CD14-positive monocyte (primary cell): ENCODE measurements at regions not wholly inside any gene's neighbourhood (a gene's known extent, or its start where the extent isn't known, plus 50 kb on each side); places are given as distances from the start of the nearest gene placed in this dataset.

Experiments
- DNase-seq, 3 donors: peaks; one replicate each; pipeline ENCODE4 v3.0.0-alpha.2; 2011 to 2022
- H2AFZ ChIP-seq: 2 replicates; pipeline ENCODE4 v1.6.0; 2012; ENCODE audit warnings: mild to moderate bottlenecking, low read depth, low read length, inconsistent platforms; ENCODE audit not compliant: insufficient read depth, poor library complexity, severe bottlenecking
- H3K27ac ChIP-seq, 2 donors: 1 replicate in 1 of 2; 2 replicates in 1 of 2; pipeline ENCODE4 v1.5.1; 2012 to 2013; ENCODE audit warnings: low read length in 2 of 2, control low read depth in 1 of 2, inconsistent platforms in 1 of 2, low read depth in 1 of 2, mild to moderate bottlenecking in 1 of 2
- H3K27me3 ChIP-seq, 2 donors: one replicate each; pipeline versions ENCODE4 v1.6.0 to v1.6.1; 2011 to 2013; ENCODE audit warnings: low read length in 2 of 2; ENCODE audit not compliant: control insufficient read depth in 2 of 2, insufficient read depth in 2 of 2
- H3K36me3 ChIP-seq, 2 donors: replicated peaks in 1 of 2; 1 replicate in 1 of 2; 2 replicates in 1 of 2; pipeline versions ENCODE4 v1.5.1 to v1.6.1; 2012 to 2013; ENCODE audit warnings: low read length in 2 of 2, control low read depth in 1 of 2, inconsistent platforms in 1 of 2, mild to moderate bottlenecking in 1 of 2; ENCODE audit not compliant: insufficient read depth in 2 of 2, control insufficient read depth in 1 of 2
- H3K4me1 ChIP-seq, 2 donors: 1 replicate in 1 of 2; 2 replicates in 1 of 2; pipeline versions ENCODE4 v1.5.1 to v1.6.1; 2012 to 2013; ENCODE audit warnings: low read length in 2 of 2, control low read depth in 1 of 2, inconsistent platforms in 1 of 2, mild to moderate bottlenecking in 1 of 2, moderate library complexity in 1 of 2; ENCODE audit not compliant: insufficient read depth in 2 of 2, control insufficient read depth in 1 of 2
- H3K4me2 ChIP-seq: replicated peaks from 2 replicates; pipeline ENCODE3; 2012; ENCODE audit warnings: low read length, moderate library complexity, mild to moderate bottlenecking; ENCODE audit not compliant: poor library complexity, severe bottlenecking; ENCODE audit errors: extremely low read depth
- H3K4me3 ChIP-seq, 3 experiments: fragments of 200-600 bp in 1 of 3; sonication (generic) in 1 of 3; replicated peaks in 1 of 3; 1 replicate in 2 of 3; 2 replicates in 1 of 3; pipeline ENCODE4 v1.5.1; 2011 to 2013; ENCODE audit warnings: low read length in 3 of 3, mild to moderate bottlenecking in 3 of 3, control low read depth in 2 of 3, low read depth in 2 of 3, inconsistent platforms in 1 of 3, moderate library complexity in 1 of 3
- H3K79me2 ChIP-seq: 2 replicates; pipeline ENCODE4 v1.6.0; 2012; ENCODE audit warnings: mild to moderate bottlenecking, control low read depth, inconsistent platforms, low read length, moderate library complexity; ENCODE audit not compliant: insufficient read depth
- H3K9ac ChIP-seq: 2 replicates; pipeline ENCODE4 v1.6.0; 2017; ENCODE audit warnings: low read length, mild to moderate bottlenecking; ENCODE audit not compliant: insufficient read depth, poor library complexity, severe bottlenecking
- H3K9me3 ChIP-seq, 2 donors: replicated peaks in 1 of 2; 1 replicate in 1 of 2; 2 replicates in 1 of 2; pipeline versions ENCODE4 v1.5.1 to v1.6.1; 2012 to 2013; ENCODE audit warnings: low read length in 2 of 2, control low read depth in 1 of 2; ENCODE audit not compliant: control insufficient read depth in 1 of 2, insufficient read depth in 1 of 2
- H4K20me1 ChIP-seq: 2 replicates; pipeline ENCODE4 v1.6.0; 2012; ENCODE audit warnings: mild to moderate bottlenecking, low read length, control low read depth, moderate library complexity; ENCODE audit not compliant: insufficient read depth
- H3K27ac Mint-ChIP-seq, 7 donors: one replicate each; pipeline ENCODE4 v1.8.0; 2020; ENCODE audit warnings: mild to moderate bottlenecking in 7 of 7, mixed read lengths in 7 of 7, moderate library complexity in 6 of 7, inconsistent platforms in 2 of 7
- H3K27me3 Mint-ChIP-seq, 3 donors: one replicate each; pipeline ENCODE4 v1.8.0; 2021 to 2022; ENCODE audit warnings: low read depth in 3 of 3, mild to moderate bottlenecking in 3 of 3, mixed read lengths in 3 of 3, moderate library complexity in 3 of 3, inconsistent platforms in 1 of 3
- H3K36me3 Mint-ChIP-seq, 2 donors: one replicate each; pipeline ENCODE4 v1.8.0; 2020; ENCODE audit warnings: mixed read lengths in 2 of 2, inconsistent platforms in 1 of 2, mild to moderate bottlenecking in 1 of 2
- H3K4me1 Mint-ChIP-seq: one replicate; pipeline ENCODE4 v1.8.0; 2020; ENCODE audit warnings: mild to moderate bottlenecking, mixed read lengths
- H3K4me3 Mint-ChIP-seq, 2 donors: one replicate each; pipeline ENCODE4 v1.8.0; 2020; ENCODE audit warnings: mild to moderate bottlenecking in 2 of 2, mixed read lengths in 2 of 2, moderate library complexity in 1 of 2
- H3K9me3 Mint-ChIP-seq, 7 donors: one replicate each; pipeline ENCODE4 v1.8.0; 2020 to 2022; ENCODE audit warnings: mixed read lengths in 7 of 7, mild to moderate bottlenecking in 6 of 7, moderate library complexity in 6 of 7, inconsistent platforms in 2 of 7
- CTCF ChIP-seq: fragments of 200-600 bp; IDR thresholded peaks from one replicate; pipeline ENCODE4 v1.8.0; 2022; ENCODE audit warnings: antibody characterized with exemption, mild to moderate bottlenecking
- WGBS: methylation state at CpG from one replicate; pipeline ENCODE4 v1.1.5; 2013; ENCODE audit warnings: missing lambda C conversion rate; ENCODE audit not compliant: insufficient coverage; 5-methylcytosine and 5-hydroxymethylcytosine counted together
- intact Hi-C, 2 donors: fragments of 100-400 bp; cut with micrococcal nuclease; formaldehyde crosslinking; loops; one replicate each; pipeline versions ENCODE4 v1.15.0 to v1.15.1; 2023

- Mint-ChIP-seq H3K4me3 (no peak overlapping the region), H3K4me1 (no peaks in the 10 kb centered on the region), H3K27ac (no peak overlapping the region), H3K36me3 (no peaks in the 10 kb centered on the region), H3K27me3 (no peaks in the 10 kb centered on the region), H3K9me3 (peaks cover 0 to 2% (median 0%) of the 10 kb centered on the region in 7 donors)
- Histone ChIP-seq H3K79me2 (no peaks in the 10 kb centered on the region), H3K36me3 (no peaks in the 10 kb centered on the region), H2AFZ (no peak overlapping the region), H3K27me3 (no peaks in the 10 kb centered on the region), H4K20me1 (no peaks in the 10 kb centered on the region), H3K9ac (no peak overlapping the region), H3K4me1 (no peaks in the 10 kb centered on the region), H3K9me3 (no peaks in the 10 kb centered on the region), H3K4me3 (no peak overlapping the region), H3K4me2 (no peak overlapping the region), H3K27ac (no peak overlapping the region)
- intact Hi-C loops = no loop called here
- DNase-seq = no peak
- TF ChIP-seq CTCF = no peak
- no CpG with 5 or more reads among the region's 1 CpG for WGBS
Measured at GRCh38 chr5:92179651-92180050, 796.5 kb upstream of the ARRDC3 start.

GRCh38 chr5:92177926-92178487 lies 794.9 kb upstream of the ARRDC3 start:
- no peak overlapping the region for H3K4me2 ChIP-seq
- no peak overlapping the region for H3K4me3 Mint-ChIP-seq
- H2AFZ ChIP-seq = no peak overlapping the region
- no peaks in the 10 kb centered on the region for H3K36me3 ChIP-seq
- no peak for DNase-seq
- H3K27me3 Mint-ChIP-seq = no peaks in the 10 kb centered on the region
- no peaks in the 10 kb centered on the region for H3K79me2 ChIP-seq
- WGBS = no CpG with 5 or more reads among the region's 1 CpG
- no peak overlapping the region for H3K27ac Mint-ChIP-seq
- H3K9me3 ChIP-seq = no peaks in the 10 kb centered on the region
- H4K20me1 ChIP-seq = no peaks in the 10 kb centered on the region
- H3K27me3 ChIP-seq = no peaks in the 10 kb centered on the region
- no peaks in the 10 kb centered on the region for H3K4me1 ChIP-seq
- H3K36me3 Mint-ChIP-seq = no peaks in the 10 kb centered on the region
- no peaks in the 10 kb centered on the region for H3K4me1 Mint-ChIP-seq
- no peak overlapping the region for H3K27ac ChIP-seq
- intact Hi-C loops = no loop called here
- no peak overlapping the region for H3K4me3 ChIP-seq
- H3K9ac ChIP-seq = no peak overlapping the region
- H3K9me3 Mint-ChIP-seq = peaks cover 0 to 4% (median 0%) of the 10 kb centered on the region in 7 donors
- no peak for TF ChIP-seq CTCF
